Right ventricle myocardium superior (tissue), 1 donor: ENCODE measurements at regions not wholly inside any gene's neighbourhood (a gene's known extent, or its start where the extent isn't known, plus 50 kb on each side); places are given as distances from the start of the nearest gene placed in this dataset.

ENCODE experiments used
- ATAC-seq: fragments of 200-7000 bp; cut with Tn5 transposase; one replicate; pipeline ENCODE4 v1.9.1; 2020; ENCODE audit warnings: mild to moderate bottlenecking; ENCODE audit not compliant: poor library complexity
- DNase-seq: peaks from one replicate; pipeline ENCODE4 v3.0.0-alpha.2; 2020
- intact Hi-C: fragments of 100-400 bp; cut with DNase I; formaldehyde crosslinking; loops from one replicate; pipeline ENCODE4 v1.11.2; 2022
- donor health status: DM: no; HTN: yes; CAD: no; lungs with severe emphysema.

GRCh38 chr2:176751314-176752227 is 461.0 kb upstream of the HNRNPA3 start:
- DNase-seq (no peak), ATAC-seq (no peak)
- intact Hi-C loops, result no loop called here

GRCh38 chr2:176752295-176752694 is 460.3 kb upstream of the HNRNPA3 start:
- intact Hi-C loops, result no loop called here
- ATAC-seq (no peak), DNase-seq (no peak)

- ATAC-seq, result no peak
- no peak for DNase-seq
- intact Hi-C loops, result no loop called here
These were observed 459.4 kb upstream of the HNRNPA3 start for GRCh38 chr2:176753205-176753604.

GRCh38 chr2:176753752-176754474 is 458.7 kb upstream of the HNRNPA3 start:
- DNase-seq (peak; percentile 53), ATAC-seq (peak; percentile 83)
- intact Hi-C loops, result no loop called here

- no peak for ATAC-seq
- intact Hi-C loops, result no loop called here
- DNase-seq, result no peak
These were observed 457.0 kb upstream of the HNRNPA3 start for GRCh38 chr2:176755537-176756135.

GRCh38 chr2:176758426-176758825 is 454.2 kb upstream of the HNRNPA3 start:
- intact Hi-C loops, result no loop called here
- ATAC-seq (no peak), DNase-seq (no peak)

- DNase-seq, result no peak
- ATAC-seq, result no peak
- intact Hi-C loops, result no loop called here
These were observed 452.2 kb upstream of the HNRNPA3 start for GRCh38 chr2:176760439-176760838.

- ATAC-seq (no peak), DNase-seq (no peak)
- intact Hi-C loops, result no loop called here
These were observed 449.5 kb upstream of the HNRNPA3 start for GRCh38 chr2:176763130-176763529.

GRCh38 chr2:176763851-176764404 is 448.7 kb upstream of the HNRNPA3 start:
- ATAC-seq (peak; percentile 62), DNase-seq (no peak)
- intact Hi-C loops, result no loop called here

- intact Hi-C loops, result no loop called here
These were observed 447.7 kb upstream of the HNRNPA3 start for GRCh38 chr2:176764921-176765320.

GRCh38 chr2:176766005-176766404 is 446.6 kb upstream of the HNRNPA3 start:
- intact Hi-C loops, result no loop called here
- ATAC-seq, result no peak
- no peak for DNase-seq

More at GRCh38 chr2:176764921-176765320, 447.7 kb upstream of the HNRNPA3 start:
- no peak for DNase-seq
- ATAC-seq, result no peak

- intact Hi-C loops, result no loop called here
- DNase-seq (no peak), ATAC-seq (no peak)
These were observed 444.4 kb upstream of the HNRNPA3 start for GRCh38 chr2:176768185-176768584.

- intact Hi-C loops, result no loop called here
- DNase-seq (no peak), ATAC-seq (no peak)
These were observed 443.6 kb upstream of the HNRNPA3 start for GRCh38 chr2:176769021-176769420.

- DNase-seq (no peak), ATAC-seq (no peak)
- intact Hi-C loops, result no loop called here
These were observed 442.9 kb upstream of the HNRNPA3 start for GRCh38 chr2:176769499-176770370.

- no peak for DNase-seq
- intact Hi-C loops, result no loop called here
- no peak for ATAC-seq
These were observed 439.8 kb upstream of the HNRNPA3 start for GRCh38 chr2:176772816-176773215.

- no peak for ATAC-seq
- no peak for DNase-seq
- intact Hi-C loops, result no loop called here
These were observed 437.7 kb upstream of the HNRNPA3 start for GRCh38 chr2:176774766-176775451.

GRCh38 chr2:176777262-176777661 is 435.3 kb upstream of the HNRNPA3 start:
- no peak for DNase-seq
- no peak for ATAC-seq
- intact Hi-C loops, result no loop called here

- intact Hi-C loops, result no loop called here
- ATAC-seq (no peak), DNase-seq (no peak)
These were observed 432.7 kb upstream of the HNRNPA3 start for GRCh38 chr2:176779917-176780316.
